DOHH2 (cell line): ENCODE measurements at regions not wholly inside any gene's neighbourhood (a gene's known extent, or its start where the extent isn't known, plus 50 kb on each side); places are given as distances from the start of the nearest gene placed in this dataset.
"Not testable (repeated sequence)": the region's sequence is repeated elsewhere in the genome, so short reads cannot be mapped to it uniquely, and the experiment has no call there.

Experiments used
- CTCF ChIP-seq: fragments of 200-600 bp; sonication (generic); IDR thresholded peaks from one replicate; pipeline ENCODE4 v1.5.1; 2014; ENCODE audit warnings: antibody characterized with exemption, mild to moderate bottlenecking, low read depth, low read length; ENCODE audit not compliant: poor library complexity, severe bottlenecking
- EZH2phosphoT487 ChIP-seq: fragments of 200-600 bp; sonication (generic); IDR thresholded peaks from 2 replicates; pipeline ENCODE4 v1.6.1; 2017; ENCODE audit warnings: borderline replicate concordance, mild to moderate bottlenecking, antibody characterized with exemption, low read length, moderate library complexity, mixed read lengths

GRCh38 chr5:3445517-3445916, 150.1 kb upstream of the IRX1 start:
- TF ChIP-seq CTCF, EZH2phosphoT487: not testable (repeated sequence)
